ENCODE measurements at regions not wholly inside any gene's neighbourhood (a gene's known extent, or its start where the extent isn't known, plus 50 kb on each side); places are given as distances from the start of the nearest gene placed in this dataset.

DNA sequence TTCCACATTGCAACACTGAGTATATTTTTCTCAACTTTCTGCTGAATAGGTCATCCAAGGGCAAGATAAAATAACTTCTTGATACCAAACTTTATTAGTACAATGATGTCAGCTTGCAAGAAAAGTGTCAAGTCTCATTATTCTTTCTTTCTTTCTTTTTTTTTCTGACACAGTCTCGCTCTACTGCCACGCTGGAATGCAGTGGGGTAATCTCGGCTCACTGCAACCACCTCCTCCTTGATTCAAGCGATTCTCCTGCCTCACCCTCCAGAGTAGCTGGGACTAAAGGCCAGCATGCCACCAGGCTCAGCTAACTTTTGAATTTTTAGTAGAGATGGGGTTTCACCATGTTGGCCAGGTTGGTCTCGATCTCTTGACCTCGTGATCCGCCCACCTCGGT lies 523.4 kb downstream of the FSCB start:
- DNase-seq (ENCODE audit: low spot score in 2 of 2): no peak
- Histone ChIP-seq H3K9me3 (peaks cover 0 to 5% (median 0%) of the 10 kb centered on the region in 4 donors), H3K36me3 (no peaks in the 10 kb centered on the region), H3K4me3 (no peak overlapping the region), H3K4me1 (no peaks in the 10 kb centered on the region), H3K27ac (no peak overlapping the region), H3K27me3 (no peaks in the 10 kb centered on the region)
- TF ChIP-seq, protein P1, sequence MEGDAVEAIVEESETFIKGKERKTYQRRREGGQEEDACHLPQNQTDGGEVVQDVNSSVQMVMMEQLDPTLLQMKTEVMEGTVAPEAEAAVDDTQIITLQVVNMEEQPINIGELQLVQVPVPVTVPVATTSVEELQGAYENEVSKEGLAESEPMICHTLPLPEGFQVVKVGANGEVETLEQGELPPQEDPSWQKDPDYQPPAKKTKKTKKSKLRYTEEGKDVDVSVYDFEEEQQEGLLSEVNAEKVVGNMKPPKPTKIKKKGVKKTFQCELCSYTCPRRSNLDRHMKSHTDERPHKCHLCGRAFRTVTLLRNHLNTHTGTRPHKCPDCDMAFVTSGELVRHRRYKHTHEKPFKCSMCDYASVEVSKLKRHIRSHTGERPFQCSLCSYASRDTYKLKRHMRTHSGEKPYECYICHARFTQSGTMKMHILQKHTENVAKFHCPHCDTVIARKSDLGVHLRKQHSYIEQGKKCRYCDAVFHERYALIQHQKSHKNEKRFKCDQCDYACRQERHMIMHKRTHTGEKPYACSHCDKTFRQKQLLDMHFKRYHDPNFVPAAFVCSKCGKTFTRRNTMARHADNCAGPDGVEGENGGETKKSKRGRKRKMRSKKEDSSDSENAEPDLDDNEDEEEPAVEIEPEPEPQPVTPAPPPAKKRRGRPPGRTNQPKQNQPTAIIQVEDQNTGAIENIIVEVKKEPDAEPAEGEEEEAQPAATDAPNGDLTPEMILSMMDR (IDR thresholded peaks at IDR 0.05): no peak
- TF ChIP-seq POLR2A (IDR thresholded peaks at IDR 0.05) (no peak), EP300 (IDR thresholded peaks at IDR 0.05) (no peak)
- WGBS, 2 donors: 72 to 82% methylated on average over 8 of the region's 8 CpGs

DNA sequence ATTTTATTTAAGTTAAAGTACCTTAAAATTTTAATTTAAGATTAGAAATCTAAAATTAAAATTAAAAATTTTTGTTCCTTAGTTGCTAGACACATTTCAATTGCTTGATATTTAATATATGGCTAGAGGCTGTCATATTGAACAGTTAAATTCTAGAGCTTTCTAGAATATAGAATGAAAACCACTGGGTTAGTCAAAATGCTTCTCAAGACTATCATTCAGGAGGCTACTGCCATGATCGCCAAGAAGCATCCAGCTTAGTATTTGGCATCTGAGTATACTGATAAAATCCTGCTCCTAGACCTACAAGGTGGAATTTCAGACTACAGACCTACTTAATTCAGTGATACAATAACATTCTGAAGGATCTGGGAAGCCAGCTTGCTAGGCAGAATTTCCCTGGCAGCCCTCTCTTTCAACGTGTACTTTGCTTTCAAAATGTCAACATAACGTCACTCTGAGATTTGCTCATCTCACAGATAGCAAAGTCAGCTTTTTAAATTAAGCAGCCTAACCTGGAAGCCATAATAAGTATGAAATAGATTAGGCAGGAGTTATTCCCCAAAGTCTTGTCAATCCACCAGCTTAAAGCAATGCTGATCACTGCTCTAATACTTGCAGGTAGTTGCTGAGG lies 525.8 kb downstream of the FSCB start:
- H3K4me3 ChIP-seq: no peak overlapping the region
- TF ChIP-seq EP300 (IDR thresholded peaks at IDR 0.05) (no peak), POLR2A (IDR thresholded peaks at IDR 0.05) (no peak)
- TF ChIP-seq, protein P1 (IDR thresholded peaks at IDR 0.05): no peak
- no peak for DNase-seq (ENCODE audit: low spot score in 2 of 2)
- H3K9me3 ChIP-seq: peaks cover 0 to 5% (median 0%) of the 10 kb centered on the region in 4 donors
- 70 to 76% methylated on average over 3 of the region's 3 CpGs for WGBS, 2 donors
- H3K27ac ChIP-seq: no peak overlapping the region
- H3K36me3 ChIP-seq: no peaks in the 10 kb centered on the region
- no peaks in the 10 kb centered on the region for H3K4me1 ChIP-seq
- no peaks in the 10 kb centered on the region for H3K27me3 ChIP-seq

DNA sequence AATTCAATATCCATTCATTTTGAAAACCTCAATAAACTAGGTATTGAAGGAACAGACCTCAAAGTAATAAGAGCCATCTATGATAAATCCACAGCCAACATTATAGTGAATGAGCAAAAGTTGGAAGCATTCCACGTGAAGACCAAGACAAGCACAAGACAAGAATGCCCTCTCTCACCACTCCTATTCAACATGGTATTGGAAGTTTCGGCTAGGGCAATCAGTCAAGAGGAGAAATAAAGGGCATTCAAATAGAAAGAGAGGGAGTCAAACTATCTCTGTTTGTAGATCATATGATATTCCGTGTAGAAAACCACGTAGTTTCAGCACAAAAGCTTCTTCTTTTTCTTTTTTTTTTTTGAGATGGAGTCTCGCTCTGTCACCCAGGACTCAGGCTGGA lies 550.3 kb downstream of the FSCB start:
- no peaks in the 10 kb centered on the region for H3K4me1 ChIP-seq
- no peaks in the 10 kb centered on the region for H3K36me3 ChIP-seq
- no peaks in the 10 kb centered on the region for H3K9me3 ChIP-seq
- no peak overlapping the region for H3K4me3 ChIP-seq
- H3K27ac ChIP-seq: no peak overlapping the region
- no peaks in the 10 kb centered on the region for H3K27me3 ChIP-seq
- no peak for DNase-seq (ENCODE audit: low spot score in 2 of 2)
- 84 to 90% methylated on average over 5 of the region's 5 CpGs for WGBS, 2 donors
- TF ChIP-seq POLR2A (IDR thresholded peaks at IDR 0.05) (no peak), EP300 (IDR thresholded peaks at IDR 0.05) (no peak)
- TF ChIP-seq, protein P1 (IDR thresholded peaks at IDR 0.05): no peak

DNA sequence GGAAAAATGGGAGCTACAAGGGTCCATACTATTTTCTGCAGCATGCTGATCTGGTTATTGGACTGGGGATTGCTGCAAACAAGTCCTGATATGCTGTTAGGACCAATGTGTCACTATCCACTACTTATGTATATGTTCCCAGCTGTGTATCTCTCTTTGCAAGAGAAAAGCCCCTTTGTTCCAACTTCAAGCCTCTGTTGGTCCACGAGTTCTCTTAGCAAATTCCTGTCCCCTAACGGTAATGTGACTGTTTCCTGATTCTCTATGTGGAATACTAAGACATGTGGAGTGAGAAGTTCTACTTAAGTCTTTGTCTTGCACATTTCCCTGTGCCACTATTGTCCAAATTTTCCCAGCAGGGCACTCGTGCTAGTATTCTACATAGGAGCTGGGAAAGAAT lies 557.7 kb downstream of the FSCB start:
- Histone ChIP-seq H3K27me3 (no peaks in the 10 kb centered on the region), H3K4me1 (no peaks in the 10 kb centered on the region), H3K9me3 (no peaks in the 10 kb centered on the region), H3K36me3 (no peaks in the 10 kb centered on the region), H3K4me3 (no peak overlapping the region), H3K27ac (no peak overlapping the region)
- TF ChIP-seq, protein P1 (IDR thresholded peaks at IDR 0.05): no peak
- TF ChIP-seq EP300 (IDR thresholded peaks at IDR 0.05) (no peak), POLR2A (IDR thresholded peaks at IDR 0.05) (no peak)
- no peak for DNase-seq (ENCODE audit: low spot score in 2 of 2)
- 23 to 33% methylated on average over 3 of the region's 3 CpGs for WGBS, 2 donors

DNA sequence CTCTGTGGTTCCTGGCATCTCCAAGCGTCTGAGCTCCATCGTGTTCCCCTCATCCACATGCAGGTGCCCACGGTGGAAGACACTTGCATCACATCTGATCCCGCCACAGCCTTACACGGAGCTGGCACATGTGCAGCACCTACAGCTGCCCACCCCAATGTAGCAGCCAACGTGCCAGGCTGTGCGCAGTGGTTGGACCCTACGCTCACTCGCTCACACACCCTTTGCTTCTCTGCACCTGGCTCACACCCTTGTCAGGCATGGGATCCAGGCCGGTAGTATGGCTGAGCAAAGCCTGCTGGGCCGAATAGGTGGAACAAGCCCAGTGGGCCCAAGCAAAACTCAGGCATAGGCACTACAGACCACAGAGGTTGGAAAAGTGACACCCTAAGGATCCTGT lies 567.2 kb downstream of the FSCB start:
- 86 to 93% methylated on average over 10 to 11 of the region's 11 CpGs for WGBS, 2 donors
- TF ChIP-seq, protein P1 (IDR thresholded peaks at IDR 0.05): no peak
- TF ChIP-seq POLR2A (IDR thresholded peaks at IDR 0.05): no peak
- no peak for TF ChIP-seq EP300 (IDR thresholded peaks at IDR 0.05)
- DNase-seq (ENCODE audit: low spot score in 2 of 2): no peak
- H3K9me3 ChIP-seq: no peaks in the 10 kb centered on the region
- H3K4me3 ChIP-seq: no peak overlapping the region
- H3K4me1 ChIP-seq: no peaks in the 10 kb centered on the region
- H3K36me3 ChIP-seq: no peaks in the 10 kb centered on the region
- H3K27me3 ChIP-seq: no peaks in the 10 kb centered on the region
- no peak overlapping the region for H3K27ac ChIP-seq
